ENCODE measurements at regions not wholly inside any gene's neighbourhood (a gene's known extent, or its start where the extent isn't known, plus 50 kb on each side); places are given as distances from the start of the nearest gene placed in this dataset.

DNA sequence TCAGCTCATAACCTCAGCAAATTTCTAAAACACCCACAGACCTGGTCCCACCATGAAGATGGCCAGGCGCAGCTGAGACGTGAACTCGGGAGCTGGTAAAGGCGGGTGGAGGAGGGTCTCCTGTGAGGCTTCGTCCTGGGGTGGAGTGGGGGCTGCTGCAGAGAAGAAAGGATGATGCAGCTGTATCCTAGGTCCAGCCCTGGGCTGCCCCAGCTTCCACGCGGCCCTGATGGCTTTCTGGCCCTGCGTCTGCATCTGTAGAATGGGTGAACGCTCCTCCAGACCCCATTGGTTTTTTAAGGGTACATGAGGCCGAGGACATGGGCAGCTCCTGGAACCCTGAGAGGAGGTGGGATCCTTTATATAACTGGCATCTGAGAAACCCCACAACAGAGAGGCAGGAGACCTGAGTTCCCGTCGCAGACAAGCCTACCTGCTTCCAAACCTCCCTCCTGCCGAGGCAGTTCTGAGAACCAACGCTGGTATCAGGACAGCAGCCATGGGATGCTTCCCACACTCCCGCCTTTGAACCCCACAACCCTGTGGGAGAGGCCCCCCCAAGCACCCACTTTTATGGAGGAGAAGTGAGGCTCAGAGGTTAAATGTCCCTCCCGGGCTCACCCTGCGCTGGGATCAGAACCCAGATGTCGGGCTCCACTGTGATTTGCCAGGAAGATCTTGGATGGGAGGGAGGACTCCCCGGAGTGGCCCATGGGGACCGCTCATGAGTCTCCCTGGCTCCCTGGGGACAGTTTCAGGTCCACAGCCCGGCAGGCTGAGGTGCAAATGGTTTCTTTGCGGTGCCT lies 55.2 kb upstream of the FGF3 start:
- no peak overlapping the region for H2BK20ac ChIP-seq (ENCODE audit: low read length)
- H3K9me3 ChIP-seq (ENCODE audit: insufficient read depth in 2 of 2, low read depth in 1 of 2, low read length in 1 of 2), result peaks cover 0 to 3% of the 10 kb centered on the region in 2 experiments; a peak in 1 of 4 replicates
- H3K4me3 ChIP-seq (ENCODE audit: extremely low read depth in 1 of 4, insufficient read depth in 2 of 4, low read depth in 3 of 4, low read length in 4 of 4), result no peak overlapping the region
- 0 out of 2 replicates have a peak, but pooled peaks cover 2% of the 10 kb centered on the region for H3K23me2 ChIP-seq (ENCODE audit: low read depth, low read length)
- H3K23ac ChIP-seq (ENCODE audit: insufficient read length), result no peak overlapping the region
- DNase-seq (ENCODE audit: low read depth in 1 of 2, low spot score in 2 of 2) (no peak), FAIRE-seq (no peak)
- H3K18ac ChIP-seq (ENCODE audit: extremely low read depth, low read length), result no peak overlapping the region
- no peak overlapping the region for H2BK15ac ChIP-seq (ENCODE audit: low read length)
- H2BK5ac ChIP-seq (ENCODE audit: low read depth, low read length), result no peak overlapping the region
- H3K56ac ChIP-seq (replicated peaks; ENCODE audit: insufficient read length, low read depth, low read length), result no peak overlapping the region
- no peak overlapping the region for H3K27ac ChIP-seq (ENCODE audit: low read depth, low read length)
- ChIA-PET POLR2A (ENCODE audit: partially characterized antibody) (interaction anchor here (1.1 to 1.3 kb wide), 2 partner anchors 8 to 10 kb away, joined by 3 to 4 read pairs; no protein-coding TSS in a partner anchor), CTCF (ENCODE audit: partially characterized antibody) (interaction anchor here (0.6 to 3.4 kb wide), 15 partner anchors 7 to 1617 kb away, joined by 3 to 22 read pairs (median 5); no protein-coding TSS in a partner anchor)
- no peak overlapping the region for H4K91ac ChIP-seq (replicated peaks; ENCODE audit: insufficient read length, low read length)
- H4K8ac ChIP-seq (ENCODE audit: extremely low read depth, insufficient read depth, low read length), result no peak overlapping the region; the same call in 1 of the 2 replicates
- H3K27me3 ChIP-seq (replicated peaks in 1 of 4; ENCODE audit: control insufficient read depth in 3 of 4, extremely low read depth in 1 of 4, insufficient read depth in 3 of 4, low read length in 3 of 4), result no peaks in the 10 kb centered on the region; a peak in 2 of 7 replicates
- H3K4me2 ChIP-seq (ENCODE audit: insufficient read depth in 1 of 2, low read depth in 2 of 2, low read length in 2 of 2), result no peak overlapping the region
- no peak overlapping the region for H2AFZ ChIP-seq (ENCODE audit: low read length)
- WGBS, 2 experiments (ENCODE audit: extremely low coverage in 1 of 2, insufficient coverage in 1 of 2, insufficient read length in 1 of 2, insufficient replicate concordance in 2 of 2, low coverage in 1 of 2, low lambda C conversion rate in 2 of 2, missing lambda C conversion rate in 1 of 2), result 92% methylated on average over 20 of the region's 22 CpGs; no CpG with 5 or more reads in 1 of the 2 experiments
- no peak overlapping the region for H4K5ac ChIP-seq (ENCODE audit: insufficient read length, low read depth, low read length)
- no peaks in the 10 kb centered on the region for H4K20me1 ChIP-seq (replicated peaks in 1 of 2; ENCODE audit: control insufficient read depth in 1 of 2, insufficient read depth in 2 of 2, low read length in 2 of 2)
- no peak overlapping the region for H3K9ac ChIP-seq (replicated peaks in 1 of 4; ENCODE audit: extremely low read depth in 1 of 4, low read depth in 3 of 4, low read length in 3 of 4)
- H3K36me3 ChIP-seq (ENCODE audit: control insufficient read depth in 2 of 4, insufficient read depth in 4 of 4, low read length in 3 of 4), result no peaks in the 10 kb centered on the region
- no peak overlapping the region for H3K14ac ChIP-seq (ENCODE audit: insufficient read length)
- no peak overlapping the region for H2BK120ac ChIP-seq (replicated peaks; ENCODE audit: low read depth, low read length)
- no peaks in the 10 kb centered on the region for H3K79me2 ChIP-seq (ENCODE audit: control insufficient read depth in 1 of 2, insufficient read depth in 2 of 2, low read length in 2 of 2)
- no peak overlapping the region for H3K4ac ChIP-seq (replicated peaks; ENCODE audit: insufficient read length, low read depth, low read length)
- H2BK12ac ChIP-seq (ENCODE audit: low read depth, low read length), result no peak overlapping the region
- no peak overlapping the region for H2AK5ac ChIP-seq (ENCODE audit: low read depth, low read length)
- H3K4me1 ChIP-seq (replicated peaks in 1 of 4; ENCODE audit: control insufficient read depth in 3 of 4, insufficient read depth in 4 of 4, low read length in 3 of 4), result peaks cover 0 to 3% (median 1%) of the 10 kb centered on the region in 4 experiments; a peak in 3 of 7 replicates
- H3K79me1 ChIP-seq (ENCODE audit: low read depth, low read length), result no peaks in the 10 kb centered on the region
- TF ChIP-seq YY1 (IDR thresholded peaks at IDR 0.05; ENCODE audit: low read depth, low read length), result no peak
